B cell (primary cell): ENCODE measurements at regions not wholly inside any gene's neighbourhood (a gene's known extent, or its start where the extent isn't known, plus 50 kb on each side); places are given as distances from the start of the nearest gene placed in this dataset.

ENCODE experiments used
- ATAC-seq: fragments of 200-7000 bp; cut with Tn5 transposase; one replicate; pipeline ENCODE4 v1.10.0; 2021; ENCODE audit warnings: low read depth, mild to moderate bottlenecking, moderate number of reproducible peaks, moderate library complexity
- CTCF ChIA-PET: fragments of 350-600 bp; sonication (Branson Sonifier 250); formaldehyde crosslinking; loops from one replicate; lab custom pipeline; 2021; ENCODE audit warnings: antibody characterized with exemption, inconsistent platforms; lab: Charles Lee
- POLR2A ChIA-PET: fragments of 350-600 bp; sonication (Branson Sonifier 250); formaldehyde crosslinking; loops from one replicate; lab custom pipeline; 2021; ENCODE audit warnings: antibody characterized with exemption; lab: Charles Lee
- DNase-seq: peaks from one replicate; pipeline ENCODE4 v3.0.0; 2013
- H2AFZ ChIP-seq: 2 replicates; pipeline ENCODE4 v1.6.1; 2012; ENCODE audit warnings: mild to moderate bottlenecking, low read depth, low read length; ENCODE audit not compliant: insufficient read depth, poor library complexity, severe bottlenecking
- H3K27ac ChIP-seq, 2 donors: 1 replicate in 1 of 2; 2 replicates in 1 of 2; pipeline ENCODE4 v1.5.1; 2012 to 2013; ENCODE audit warnings: low read length in 2 of 2, mild to moderate bottlenecking in 2 of 2, moderate library complexity in 1 of 2
- H3K27me3 ChIP-seq, 4 experiments: fragments of 200-600 bp in 1 of 4; sonication (generic) in 1 of 4; replicated peaks in 1 of 4; 1 replicate in 2 of 4; 2 replicates in 2 of 4; pipeline versions ENCODE4 v1.6.1 to v1.7.0; 2013 to 2016; ENCODE audit warnings: low read length in 3 of 4, mild to moderate bottlenecking in 2 of 4, mixed read lengths in 1 of 4, moderate library complexity in 1 of 4; ENCODE audit not compliant: insufficient read depth in 4 of 4, control insufficient read depth in 3 of 4; ENCODE audit errors: control extremely low read depth in 1 of 4
- H3K36me3 ChIP-seq, 2 experiments: replicated peaks in 1 of 2; 1 replicate in 1 of 2; 2 replicates in 1 of 2; pipeline versions ENCODE4 v1.6.1 to v1.7.1; 2013; ENCODE audit warnings: low read length in 1 of 2; ENCODE audit not compliant: insufficient read depth in 2 of 2, control insufficient read depth in 1 of 2; ENCODE audit errors: control extremely low read depth in 1 of 2, extremely low read depth in 1 of 2
- H3K4me1 ChIP-seq, 2 donors: fragments of 200-600 bp in 1 of 2; sonication (generic) in 1 of 2; 1 replicate in 1 of 2; 2 replicates in 1 of 2; pipeline versions ENCODE4 v1.5.1 to v1.6.1; 2013 to 2017; ENCODE audit warnings: low read length in 2 of 2; ENCODE audit not compliant: control insufficient read depth in 2 of 2, insufficient read depth in 2 of 2
- H3K4me2 ChIP-seq: replicated peaks from 2 replicates; pipeline ENCODE3; 2012; ENCODE audit warnings: mild to moderate bottlenecking, low read depth, low read length; ENCODE audit not compliant: poor library complexity, severe bottlenecking
- H3K4me3 ChIP-seq, 5 experiments: fragments of 200-600 bp in 1 of 5; sonication (generic) in 1 of 5; 1 replicate in 3 of 5; 2 replicates in 2 of 5; pipeline versions ENCODE4 v1.5.1 to v1.7.0; 2011 to 2016; ENCODE audit warnings: low read length in 4 of 5, mild to moderate bottlenecking in 4 of 5, low read depth in 2 of 5, control low read depth in 1 of 5, moderate library complexity in 1 of 5; ENCODE audit not compliant: insufficient read depth in 1 of 5; ENCODE audit errors: control extremely low read depth in 1 of 5, extremely low read depth in 1 of 5
- H3K79me2 ChIP-seq: fragments of 200-600 bp; sonication (generic); one replicate; pipeline ENCODE4 v1.6.0; 2016; ENCODE audit warnings: low read length; ENCODE audit not compliant: control insufficient read depth, insufficient read depth
- H3K9ac ChIP-seq: fragments of 200-600 bp; sonication (generic); 2 replicates; pipeline ENCODE4 v1.6.1; 2017; ENCODE audit warnings: mild to moderate bottlenecking, low read length, moderate library complexity
- H3K9me3 ChIP-seq, 3 donors: one replicate each; pipeline versions ENCODE4 v1.6.1 to v1.7.1; 2013; ENCODE audit warnings: low read length in 2 of 3; ENCODE audit not compliant: control insufficient read depth in 2 of 3, insufficient read depth in 1 of 3; ENCODE audit errors: control extremely low read depth in 1 of 3
- H4K20me1 ChIP-seq: 2 replicates; pipeline ENCODE4 v1.6.0; 2012; ENCODE audit warnings: mild to moderate bottlenecking, low read length; ENCODE audit not compliant: insufficient read depth, control insufficient read depth, poor library complexity, severe bottlenecking
- H3K27ac Mint-ChIP-seq: one replicate; pipeline ENCODE4 v1.8.0; 2021; ENCODE audit warnings: mixed read lengths
- H3K27me3 Mint-ChIP-seq: one replicate; pipeline ENCODE4 v1.8.0; 2021; ENCODE audit warnings: mixed read lengths
- H3K4me1 Mint-ChIP-seq: one replicate; pipeline ENCODE4 v1.8.0; 2021; ENCODE audit warnings: mixed read lengths
- H3K4me3 Mint-ChIP-seq: one replicate; pipeline ENCODE4 v1.8.0; 2021; ENCODE audit warnings: mixed read lengths
- H3K9me3 Mint-ChIP-seq: one replicate; pipeline ENCODE4 v1.8.0; 2022; ENCODE audit warnings: mixed read lengths; ENCODE audit not compliant: insufficient read depth
- EZH2 ChIP-seq: IDR thresholded peaks from 2 replicates; pipeline ENCODE4 v1.6.1; 2012; ENCODE audit warnings: borderline replicate concordance, low read depth, mild to moderate bottlenecking, moderate library complexity, low read length; ENCODE audit not compliant: insufficient read depth, poor library complexity, severe bottlenecking
- WGBS: methylation state at CpG from one replicate; pipeline ENCODE4 v1.1.5; 2013; ENCODE audit warnings: missing lambda C conversion rate; ENCODE audit not compliant: insufficient coverage; 5-methylcytosine and 5-hydroxymethylcytosine counted together
- intact Hi-C: fragments of 100-400 bp; cut with micrococcal nuclease; formaldehyde crosslinking; loops from one replicate; pipeline ENCODE4 v1.10.0; 2022
- TF ChIP-seq, protein P1 (sequence below): fragments of 200-600 bp; IDR thresholded peaks from one replicate; pipeline ENCODE4 v1.8.0; 2022; ENCODE audit warnings: antibody characterized with exemption, mild to moderate bottlenecking

DNA sequence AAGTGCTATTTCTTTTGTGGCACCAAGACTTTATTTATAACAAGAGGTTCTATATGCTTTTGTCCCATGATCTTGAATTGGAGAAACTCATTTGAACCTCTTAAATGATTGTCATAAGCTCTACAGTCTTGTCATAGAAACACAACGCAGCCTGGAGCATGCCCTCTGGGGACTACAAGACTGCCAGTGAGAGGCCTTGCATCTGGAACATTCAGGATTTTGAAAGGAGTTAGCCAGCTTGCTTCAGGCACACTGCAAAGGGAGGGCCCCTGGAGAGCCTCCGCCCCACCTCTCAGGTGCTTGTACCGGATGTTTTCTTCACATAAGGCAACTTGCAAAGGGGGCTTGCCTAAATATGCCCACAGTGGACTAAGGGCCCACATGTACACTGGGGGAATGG lies 130.5 kb downstream of the LIG4 start:
- no peaks in the 10 kb centered on the region for H3K4me1 Mint-ChIP-seq
- H3K4me2 ChIP-seq = no peak overlapping the region
- 93% methylated on average over 2 of the region's 3 CpGs for WGBS
- no peak overlapping the region for H3K27ac Mint-ChIP-seq
- DNase-seq = no peak
- intact Hi-C loops = no loop called here
- no peaks in the 10 kb centered on the region for H3K36me3 ChIP-seq
- no peaks in the 10 kb centered on the region for H3K79me2 ChIP-seq
- ChIA-PET CTCF (no interaction called here), POLR2A (no interaction called here)
- no peaks in the 10 kb centered on the region for H3K9me3 Mint-ChIP-seq
- no peaks in the 10 kb centered on the region for H3K27me3 Mint-ChIP-seq
- H3K27ac ChIP-seq = no peak overlapping the region
- no peak for ATAC-seq
- H3K9me3 ChIP-seq = no peaks in the 10 kb centered on the region
- TF ChIP-seq EZH2 = no peak
- TF ChIP-seq, protein P1, sequence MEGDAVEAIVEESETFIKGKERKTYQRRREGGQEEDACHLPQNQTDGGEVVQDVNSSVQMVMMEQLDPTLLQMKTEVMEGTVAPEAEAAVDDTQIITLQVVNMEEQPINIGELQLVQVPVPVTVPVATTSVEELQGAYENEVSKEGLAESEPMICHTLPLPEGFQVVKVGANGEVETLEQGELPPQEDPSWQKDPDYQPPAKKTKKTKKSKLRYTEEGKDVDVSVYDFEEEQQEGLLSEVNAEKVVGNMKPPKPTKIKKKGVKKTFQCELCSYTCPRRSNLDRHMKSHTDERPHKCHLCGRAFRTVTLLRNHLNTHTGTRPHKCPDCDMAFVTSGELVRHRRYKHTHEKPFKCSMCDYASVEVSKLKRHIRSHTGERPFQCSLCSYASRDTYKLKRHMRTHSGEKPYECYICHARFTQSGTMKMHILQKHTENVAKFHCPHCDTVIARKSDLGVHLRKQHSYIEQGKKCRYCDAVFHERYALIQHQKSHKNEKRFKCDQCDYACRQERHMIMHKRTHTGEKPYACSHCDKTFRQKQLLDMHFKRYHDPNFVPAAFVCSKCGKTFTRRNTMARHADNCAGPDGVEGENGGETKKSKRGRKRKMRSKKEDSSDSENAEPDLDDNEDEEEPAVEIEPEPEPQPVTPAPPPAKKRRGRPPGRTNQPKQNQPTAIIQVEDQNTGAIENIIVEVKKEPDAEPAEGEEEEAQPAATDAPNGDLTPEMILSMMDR = no peak
- H3K4me3 Mint-ChIP-seq = no peak overlapping the region
- H3K4me1 ChIP-seq = no peaks in the 10 kb centered on the region
- H2AFZ ChIP-seq = no peak overlapping the region
- no peaks in the 10 kb centered on the region for H3K27me3 ChIP-seq
- no peaks in the 10 kb centered on the region for H4K20me1 ChIP-seq
- H3K4me3 ChIP-seq = no peak overlapping the region
- H3K9ac ChIP-seq = no peak overlapping the region

DNA sequence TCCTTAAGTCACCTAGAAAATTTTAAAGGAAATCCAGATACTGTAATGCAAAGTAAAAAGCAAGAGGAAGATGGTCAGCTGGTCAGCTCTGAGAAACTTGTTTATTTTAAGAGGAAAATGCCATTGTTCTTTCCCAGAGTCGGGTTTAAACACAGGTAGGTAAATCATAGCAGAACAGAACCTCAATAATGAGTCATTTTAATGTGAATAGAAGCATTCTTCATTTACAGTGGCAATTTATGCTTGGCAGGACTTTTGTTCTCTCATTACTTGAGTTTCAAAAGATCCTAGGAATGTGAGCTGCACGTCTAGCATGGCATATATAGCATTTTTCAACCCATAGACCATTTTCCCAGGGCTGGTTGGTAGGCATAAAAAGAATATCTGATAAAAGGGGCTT lies 132.3 kb downstream of the LIG4 start:
- ATAC-seq (no peak), DNase-seq (no peak)
- no peaks in the 10 kb centered on the region for H3K4me1 ChIP-seq
- H3K27me3 ChIP-seq = no peaks in the 10 kb centered on the region
- no peaks in the 10 kb centered on the region for H3K27me3 Mint-ChIP-seq
- H3K27ac Mint-ChIP-seq = no peak overlapping the region
- no peaks in the 10 kb centered on the region for H3K9me3 ChIP-seq
- WGBS = no CpG with 5 or more reads among the region's 2 CpGs
- no peak overlapping the region for H3K4me2 ChIP-seq
- H3K36me3 ChIP-seq = no peaks in the 10 kb centered on the region
- no peaks in the 10 kb centered on the region for H3K79me2 ChIP-seq
- no peaks in the 10 kb centered on the region for H4K20me1 ChIP-seq
- intact Hi-C loops = no loop called here
- no peak overlapping the region for H3K4me3 ChIP-seq
- no peak overlapping the region for H3K9ac ChIP-seq
- no peaks in the 10 kb centered on the region for H3K4me1 Mint-ChIP-seq
- ChIA-PET CTCF (no interaction called here), POLR2A (no interaction called here)
- no peak overlapping the region for H3K4me3 Mint-ChIP-seq
- H3K9me3 Mint-ChIP-seq = peaks cover 4% of the 10 kb centered on the region
- H2AFZ ChIP-seq = no peak overlapping the region
- TF ChIP-seq, protein P1 = no peak
- no peak for TF ChIP-seq EZH2
- no peak overlapping the region for H3K27ac ChIP-seq
